ENCODE measurements at regions not wholly inside any gene's neighbourhood (a gene's known extent, or its start where the extent isn't known, plus 50 kb on each side); places are given as distances from the start of the nearest gene placed in this dataset.

DNA sequence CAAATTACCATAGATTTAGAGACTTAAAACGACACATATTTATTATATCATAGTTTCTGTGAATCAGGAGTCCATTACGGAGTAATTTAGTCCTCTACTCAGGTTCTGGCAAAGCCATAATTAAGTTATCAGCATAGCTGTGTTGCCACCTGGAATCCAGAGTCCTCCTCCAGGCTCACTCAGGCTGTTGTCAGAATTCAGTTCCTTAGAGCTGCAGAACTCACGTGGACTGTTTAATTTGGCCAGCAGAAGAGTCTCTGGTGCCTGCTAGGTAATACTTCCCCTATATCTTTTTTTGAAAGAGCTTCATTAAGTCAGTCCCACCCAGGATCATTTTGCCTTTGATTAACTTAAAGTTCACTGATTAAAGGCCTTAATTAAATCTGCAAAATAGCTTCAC lies 891.5 kb downstream of the SUCLG1 start:
- peaks cover 7 to 10% of the 10 kb centered on the region in 2 donors for H3K9me3 Mint-ChIP-seq
- Histone ChIP-seq H3K9me3 (ENCODE audit: control insufficient read depth, insufficient read depth, low read length) (no peaks in the 10 kb centered on the region), H3K27me3 (ENCODE audit: control insufficient read depth, insufficient read depth, low read length) (no peaks in the 10 kb centered on the region), H3K4me3 (ENCODE audit: low read length) (no peak overlapping the region), H3K4me1 (ENCODE audit: control insufficient read depth, insufficient read depth, low read length) (no peaks in the 10 kb centered on the region), H3K36me3 (ENCODE audit: control insufficient read depth, insufficient read depth, low read length) (no peaks in the 10 kb centered on the region), H3K27ac (ENCODE audit: low read length) (no peak overlapping the region)
- no peaks in the 10 kb centered on the region for H3K36me3 Mint-ChIP-seq
- no peak for ATAC-seq
- no peak overlapping the region for H3K4me3 Mint-ChIP-seq
- TF ChIP-seq, protein P1, sequence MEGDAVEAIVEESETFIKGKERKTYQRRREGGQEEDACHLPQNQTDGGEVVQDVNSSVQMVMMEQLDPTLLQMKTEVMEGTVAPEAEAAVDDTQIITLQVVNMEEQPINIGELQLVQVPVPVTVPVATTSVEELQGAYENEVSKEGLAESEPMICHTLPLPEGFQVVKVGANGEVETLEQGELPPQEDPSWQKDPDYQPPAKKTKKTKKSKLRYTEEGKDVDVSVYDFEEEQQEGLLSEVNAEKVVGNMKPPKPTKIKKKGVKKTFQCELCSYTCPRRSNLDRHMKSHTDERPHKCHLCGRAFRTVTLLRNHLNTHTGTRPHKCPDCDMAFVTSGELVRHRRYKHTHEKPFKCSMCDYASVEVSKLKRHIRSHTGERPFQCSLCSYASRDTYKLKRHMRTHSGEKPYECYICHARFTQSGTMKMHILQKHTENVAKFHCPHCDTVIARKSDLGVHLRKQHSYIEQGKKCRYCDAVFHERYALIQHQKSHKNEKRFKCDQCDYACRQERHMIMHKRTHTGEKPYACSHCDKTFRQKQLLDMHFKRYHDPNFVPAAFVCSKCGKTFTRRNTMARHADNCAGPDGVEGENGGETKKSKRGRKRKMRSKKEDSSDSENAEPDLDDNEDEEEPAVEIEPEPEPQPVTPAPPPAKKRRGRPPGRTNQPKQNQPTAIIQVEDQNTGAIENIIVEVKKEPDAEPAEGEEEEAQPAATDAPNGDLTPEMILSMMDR (IDR thresholded peaks at IDR 0.05) = no peak
- no peaks in the 10 kb centered on the region for H3K27me3 Mint-ChIP-seq (ENCODE audit: low read depth in 2 of 2)
- 83% methylated on average over 3 of the region's 3 CpGs for WGBS (ENCODE audit: insufficient coverage)
- H3K27ac Mint-ChIP-seq = no peak overlapping the region
- intact Hi-C loops (cut with micrococcal nuclease) = no loop called here
- no peak for DNase-seq
- no peaks in the 10 kb centered on the region for H3K4me1 Mint-ChIP-seq

DNA sequence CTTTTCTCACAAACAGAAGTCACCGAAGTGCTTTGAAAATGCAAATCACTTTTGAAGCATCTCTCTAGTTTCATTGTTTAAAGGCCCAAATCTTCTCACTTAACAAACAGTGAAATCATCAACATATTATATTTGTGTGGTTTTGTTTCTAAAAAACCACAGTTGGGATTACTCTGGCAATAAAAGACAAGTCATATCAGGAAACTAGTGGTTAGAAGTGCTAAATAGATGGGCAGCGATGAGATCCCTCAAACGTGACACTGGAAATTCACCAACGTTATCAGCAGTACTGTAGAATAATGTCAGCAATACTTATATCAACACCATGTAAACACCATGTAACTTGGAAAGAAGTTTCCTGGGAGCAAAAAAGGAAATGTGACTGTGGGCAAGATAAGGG lies 893.5 kb downstream of the SUCLG1 start:
- Mint-ChIP-seq H3K9me3 (peaks cover 6% of the 10 kb centered on the region in 2 donors), H3K4me3 (no peak overlapping the region), H3K4me1 (no peaks in the 10 kb centered on the region), H3K27ac (no peak overlapping the region), H3K27me3 (ENCODE audit: low read depth in 2 of 2) (no peaks in the 10 kb centered on the region), H3K36me3 (no peaks in the 10 kb centered on the region)
- H3K27me3 ChIP-seq (ENCODE audit: control insufficient read depth, insufficient read depth, low read length) = no peaks in the 10 kb centered on the region
- no peaks in the 10 kb centered on the region for H3K4me1 ChIP-seq (ENCODE audit: control insufficient read depth, insufficient read depth, low read length)
- no peak for DNase-seq
- no peak overlapping the region for H3K4me3 ChIP-seq (ENCODE audit: low read length)
- 80% methylated on average over 2 of the region's 4 CpGs for WGBS (ENCODE audit: insufficient coverage)
- intact Hi-C loops (cut with micrococcal nuclease) = no loop called here
- TF ChIP-seq, protein P1 (IDR thresholded peaks at IDR 0.05) = no peak
- H3K36me3 ChIP-seq (ENCODE audit: control insufficient read depth, insufficient read depth, low read length) = no peaks in the 10 kb centered on the region
- no peak for ATAC-seq
- no peaks in the 10 kb centered on the region for H3K9me3 ChIP-seq (ENCODE audit: control insufficient read depth, insufficient read depth, low read length)
- no peak overlapping the region for H3K27ac ChIP-seq (ENCODE audit: low read length)

DNA sequence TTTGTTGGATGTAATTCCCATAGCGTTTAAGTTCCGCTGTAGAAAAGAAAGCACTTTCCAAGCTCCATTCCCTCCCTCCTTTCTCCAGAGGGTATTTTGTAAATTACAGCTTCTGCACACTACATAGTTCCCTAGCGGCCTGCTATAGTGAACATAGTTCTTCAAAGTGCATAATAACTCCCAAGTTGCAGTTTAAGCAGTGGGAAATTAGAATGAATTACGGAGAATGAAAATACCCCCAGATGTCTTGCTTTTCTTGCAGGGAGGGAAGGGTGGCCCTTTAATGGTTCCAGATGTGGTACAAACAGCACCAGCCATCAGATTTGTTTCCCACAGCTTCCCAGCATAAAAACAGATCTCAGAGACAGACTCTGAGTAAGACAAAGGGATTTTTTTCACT lies 893.9 kb downstream of the SUCLG1 start:
- H3K27me3 Mint-ChIP-seq (ENCODE audit: low read depth in 2 of 2) = no peaks in the 10 kb centered on the region
- Histone ChIP-seq H3K4me3 (ENCODE audit: low read length) (no peak overlapping the region), H3K4me1 (ENCODE audit: control insufficient read depth, insufficient read depth, low read length) (no peaks in the 10 kb centered on the region), H3K9me3 (ENCODE audit: control insufficient read depth, insufficient read depth, low read length) (no peaks in the 10 kb centered on the region), H3K36me3 (ENCODE audit: control insufficient read depth, insufficient read depth, low read length) (no peaks in the 10 kb centered on the region), H3K27ac (ENCODE audit: low read length) (no peak overlapping the region), H3K27me3 (ENCODE audit: control insufficient read depth, insufficient read depth, low read length) (no peaks in the 10 kb centered on the region)
- TF ChIP-seq, protein P1 (IDR thresholded peaks at IDR 0.05) = no peak
- DNase-seq (no peak), ATAC-seq (no peak)
- no peaks in the 10 kb centered on the region for H3K4me1 Mint-ChIP-seq
- H3K9me3 Mint-ChIP-seq = peaks cover 4 to 8% of the 10 kb centered on the region in 2 donors
- no peak overlapping the region for H3K4me3 Mint-ChIP-seq
- H3K27ac Mint-ChIP-seq = no peak overlapping the region
- intact Hi-C loops (cut with micrococcal nuclease) = no loop called here
- WGBS (ENCODE audit: insufficient coverage) = 61% methylated on average over 3 of the region's 4 CpGs
- H3K36me3 Mint-ChIP-seq = no peaks in the 10 kb centered on the region

DNA sequence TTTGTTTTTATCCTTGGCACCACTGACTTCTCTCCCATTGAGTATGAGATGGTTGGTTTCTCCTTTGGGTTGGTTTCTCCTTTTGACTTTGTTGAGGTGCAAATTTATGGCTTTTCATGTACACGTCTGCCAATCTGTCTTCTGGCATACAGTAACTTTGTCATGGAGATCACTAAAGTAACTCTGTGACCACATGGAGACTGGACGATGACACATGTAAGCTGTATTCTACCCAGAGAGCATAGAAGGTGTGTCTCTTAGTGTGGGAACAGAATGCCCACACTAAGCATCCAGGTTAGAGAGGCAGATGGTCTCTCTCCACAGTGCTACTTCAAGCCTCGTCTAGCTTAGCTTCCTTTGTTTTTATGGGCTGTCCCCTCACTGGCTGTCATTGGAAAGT lies 897.5 kb downstream of the SUCLG1 start:
- DNase-seq (no peak), ATAC-seq (no peak)
- H3K27me3 Mint-ChIP-seq (ENCODE audit: low read depth in 2 of 2) = no peaks in the 10 kb centered on the region
- H3K36me3 Mint-ChIP-seq = no peaks in the 10 kb centered on the region
- intact Hi-C loops (cut with micrococcal nuclease) = no loop called here
- no peak overlapping the region for H3K4me3 Mint-ChIP-seq
- Histone ChIP-seq H3K4me3 (ENCODE audit: low read length) (no peak overlapping the region), H3K4me1 (ENCODE audit: control insufficient read depth, insufficient read depth, low read length) (no peaks in the 10 kb centered on the region), H3K9me3 (ENCODE audit: control insufficient read depth, insufficient read depth, low read length) (peaks cover 7% of the 10 kb centered on the region), H3K36me3 (ENCODE audit: control insufficient read depth, insufficient read depth, low read length) (no peaks in the 10 kb centered on the region), H3K27me3 (ENCODE audit: control insufficient read depth, insufficient read depth, low read length) (no peaks in the 10 kb centered on the region), H3K27ac (ENCODE audit: low read length) (no peak overlapping the region)
- TF ChIP-seq, protein P1 (IDR thresholded peaks at IDR 0.05) = no peak
- H3K4me1 Mint-ChIP-seq = no peaks in the 10 kb centered on the region
- H3K27ac Mint-ChIP-seq = no peak overlapping the region
- peaks cover 6 to 16% of the 10 kb centered on the region in 2 donors for H3K9me3 Mint-ChIP-seq
- WGBS (ENCODE audit: insufficient coverage) = 64% methylated on average over 3 of the region's 3 CpGs

Data from natural killer cell (primary cell).